Neural progenitor cell (in vitro differentiated cells): ENCODE measurements at regions not wholly inside any gene's neighbourhood (a gene's known extent, or its start where the extent isn't known, plus 50 kb on each side); places are given as distances from the start of the nearest gene placed in this dataset.

ENCODE experiments used
- DNase-seq: peaks from one replicate; pipeline ENCODE4 v3.0.0-alpha.2; 2016; ENCODE audit warnings: low spot score
- H2AFZ ChIP-seq: fragments of 200-600 bp; sonication (generic); replicated peaks from 2 replicates; pipeline ENCODE4 v1.6.1; 2016; ENCODE audit warnings: antibody characterized with exemption
- H3F3A ChIP-seq: fragments of 200-600 bp; sonication (generic); 2 replicates; pipeline ENCODE4 v1.6.1; 2016; ENCODE audit warnings: antibody characterized with exemption, low read depth
- H3K27ac ChIP-seq: fragments of 200-600 bp; sonication (generic); 2 replicates; pipeline ENCODE4 v1.5.1; 2016; ENCODE audit warnings: mild to moderate bottlenecking
- H3K27me3 ChIP-seq: fragments of 200-600 bp; sonication (generic); 2 replicates; pipeline ENCODE4 v1.6.1; 2016; ENCODE audit warnings: mild to moderate bottlenecking, moderate library complexity
- H3K36me3 ChIP-seq: fragments of 200-600 bp; sonication (generic); 2 replicates; pipeline ENCODE4 v1.5.1; 2016
- H3K4me1 ChIP-seq: fragments of 200-600 bp; sonication (generic); 2 replicates; pipeline ENCODE4 v1.6.1; 2016; ENCODE audit warnings: mixed run types
- H3K4me2 ChIP-seq: fragments of 200-600 bp; sonication (generic); 2 replicates; pipeline ENCODE4 v1.6.1; 2016
- H3K4me3 ChIP-seq: fragments of 200-600 bp; sonication (generic); 2 replicates; pipeline ENCODE4 v1.5.1; 2016
- H3K79me2 ChIP-seq: fragments of 200-600 bp; sonication (generic); 2 replicates; pipeline ENCODE4 v1.6.1; 2016; ENCODE audit warnings: low read depth
- H3K9ac ChIP-seq: fragments of 200-600 bp; sonication (generic); 2 replicates; pipeline ENCODE4 v1.6.1; 2016
- H3K9me3 ChIP-seq: fragments of 200-600 bp; sonication (generic); 2 replicates; pipeline ENCODE4 v1.5.1; 2016; ENCODE audit warnings: low read depth
- H4K20me1 ChIP-seq: fragments of 200-600 bp; sonication (generic); 2 replicates; pipeline ENCODE4 v1.6.1; 2016; ENCODE audit warnings: low read depth
- H3K27ac Mint-ChIP-seq: 3 replicates; pipeline ENCODE4 v1.8.0; 2021; ENCODE audit warnings: mixed read lengths
- H3K27me3 Mint-ChIP-seq: 2 replicates; pipeline ENCODE4 v1.8.0; 2022; ENCODE audit warnings: low read depth, mild to moderate bottlenecking, inconsistent platforms, moderate library complexity, mixed read lengths; ENCODE audit not compliant: insufficient read depth
- H3K36me3 Mint-ChIP-seq: 3 replicates; pipeline ENCODE4 v1.8.0; 2021; ENCODE audit warnings: mixed read lengths
- H3K4me1 Mint-ChIP-seq: 3 replicates; pipeline ENCODE4 v1.8.0; 2021; ENCODE audit warnings: mixed read lengths
- H3K4me3 Mint-ChIP-seq: 3 replicates; pipeline ENCODE4 v1.8.0; 2021; ENCODE audit warnings: mild to moderate bottlenecking, moderate library complexity, mixed read lengths
- H3K9me3 Mint-ChIP-seq: 3 replicates; pipeline ENCODE4 v1.8.0; 2020; ENCODE audit warnings: mixed read lengths
- EZH2 ChIP-seq: fragments of 200-600 bp; sonication (generic); IDR thresholded peaks from 2 replicates; pipeline ENCODE4 v1.6.1; 2017; ENCODE audit warnings: antibody characterized with exemption, mild to moderate bottlenecking, moderate library complexity
- EZH2phosphoT487 ChIP-seq: fragments of 200-600 bp; sonication (generic); IDR thresholded peaks from 2 replicates; pipeline ENCODE4 v1.6.1; 2017; ENCODE audit warnings: antibody characterized with exemption
- TF ChIP-seq, protein P1 (sequence below): fragments of 200-600 bp; sonication (generic); IDR thresholded peaks from 2 replicates; pipeline ENCODE4 v1.5.1; 2017; ENCODE audit warnings: antibody characterized with exemption, mild to moderate bottlenecking

DNA sequence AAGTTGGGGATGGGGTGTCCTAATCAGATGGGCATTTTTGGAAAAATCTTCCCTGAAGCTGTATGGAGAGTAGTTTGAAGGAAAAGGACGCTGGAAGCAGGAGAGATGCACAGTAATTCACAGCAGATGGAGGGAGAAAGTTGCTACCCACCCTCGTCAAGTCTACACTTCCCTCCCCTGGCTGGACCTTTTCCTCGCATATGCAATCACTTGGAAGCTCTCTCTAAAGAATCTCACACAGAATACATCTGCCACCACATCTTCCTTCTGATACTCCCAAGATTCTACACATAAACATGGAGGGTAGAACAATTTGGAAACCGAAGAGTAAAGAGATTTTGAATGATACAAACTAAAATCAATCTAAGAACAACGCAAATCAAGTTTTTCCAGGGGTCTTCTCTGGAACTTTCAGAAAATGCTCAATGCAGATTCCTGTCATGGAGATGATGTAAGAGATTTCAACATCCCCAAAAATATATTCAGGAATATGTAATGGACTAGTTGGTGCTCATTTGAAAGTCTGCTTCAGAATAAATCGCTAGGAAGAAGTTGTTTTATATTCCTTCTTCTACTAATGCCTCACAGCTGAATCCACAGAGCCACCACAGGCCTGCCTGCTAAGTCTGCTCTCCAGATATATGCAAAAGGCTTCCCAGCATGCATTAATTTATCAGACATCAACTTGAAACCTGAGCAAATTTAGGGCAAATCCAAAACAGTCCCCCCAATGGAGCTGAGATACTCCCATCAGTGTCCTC, 291.5 kb downstream of the LRATD1 start:
- no peak overlapping the region for H3K27ac Mint-ChIP-seq
- Histone ChIP-seq H2AFZ (no peak overlapping the region), H3K79me2 (no peaks in the 10 kb centered on the region), H3K9me3 (no peaks in the 10 kb centered on the region), H3F3A (no peaks in the 10 kb centered on the region), H3K36me3 (no peaks in the 10 kb centered on the region), H3K27ac (no peak overlapping the region), H3K9ac (no peak overlapping the region), H3K27me3 (no peaks in the 10 kb centered on the region), H3K4me1 (no peaks in the 10 kb centered on the region), H3K4me2 (no peak overlapping the region), H3K4me3 (no peak overlapping the region), H4K20me1 (no peaks in the 10 kb centered on the region)
- peaks cover 12% of the 10 kb centered on the region for H3K4me1 Mint-ChIP-seq
- no peak for DNase-seq
- H3K36me3 Mint-ChIP-seq: no peaks in the 10 kb centered on the region
- no peak overlapping the region for H3K4me3 Mint-ChIP-seq
- TF ChIP-seq, protein P1, sequence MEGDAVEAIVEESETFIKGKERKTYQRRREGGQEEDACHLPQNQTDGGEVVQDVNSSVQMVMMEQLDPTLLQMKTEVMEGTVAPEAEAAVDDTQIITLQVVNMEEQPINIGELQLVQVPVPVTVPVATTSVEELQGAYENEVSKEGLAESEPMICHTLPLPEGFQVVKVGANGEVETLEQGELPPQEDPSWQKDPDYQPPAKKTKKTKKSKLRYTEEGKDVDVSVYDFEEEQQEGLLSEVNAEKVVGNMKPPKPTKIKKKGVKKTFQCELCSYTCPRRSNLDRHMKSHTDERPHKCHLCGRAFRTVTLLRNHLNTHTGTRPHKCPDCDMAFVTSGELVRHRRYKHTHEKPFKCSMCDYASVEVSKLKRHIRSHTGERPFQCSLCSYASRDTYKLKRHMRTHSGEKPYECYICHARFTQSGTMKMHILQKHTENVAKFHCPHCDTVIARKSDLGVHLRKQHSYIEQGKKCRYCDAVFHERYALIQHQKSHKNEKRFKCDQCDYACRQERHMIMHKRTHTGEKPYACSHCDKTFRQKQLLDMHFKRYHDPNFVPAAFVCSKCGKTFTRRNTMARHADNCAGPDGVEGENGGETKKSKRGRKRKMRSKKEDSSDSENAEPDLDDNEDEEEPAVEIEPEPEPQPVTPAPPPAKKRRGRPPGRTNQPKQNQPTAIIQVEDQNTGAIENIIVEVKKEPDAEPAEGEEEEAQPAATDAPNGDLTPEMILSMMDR: no peak
- no peak for TF ChIP-seq EZH2phosphoT487
- no peak for TF ChIP-seq EZH2
- no peaks in the 10 kb centered on the region for H3K27me3 Mint-ChIP-seq
- peaks cover 1% of the 10 kb centered on the region for H3K9me3 Mint-ChIP-seq

GRCh38 chr2:14925471-14925870, 293.0 kb downstream of the LRATD1 start:
- H3K9ac ChIP-seq: no peak overlapping the region
- H3K79me2 ChIP-seq: no peaks in the 10 kb centered on the region
- H3K27ac ChIP-seq: no peak overlapping the region
- Mint-ChIP-seq H3K9me3 (peaks cover 6% of the 10 kb centered on the region), H3K27me3 (no peaks in the 10 kb centered on the region), H3K27ac (no peak overlapping the region), H3K36me3 (no peaks in the 10 kb centered on the region), H3K4me1 (peaks cover 12% of the 10 kb centered on the region), H3K4me3 (no peak overlapping the region)
- H3K4me2 ChIP-seq: no peak overlapping the region
- no peak overlapping the region for H3K4me3 ChIP-seq
- no peaks in the 10 kb centered on the region for H3K4me1 ChIP-seq
- no peaks in the 10 kb centered on the region for H3K27me3 ChIP-seq
- H3K9me3 ChIP-seq: no peaks in the 10 kb centered on the region
- no peak for TF ChIP-seq EZH2
- TF ChIP-seq, protein P1: no peak
- TF ChIP-seq EZH2phosphoT487: no peak
- H3F3A ChIP-seq: no peaks in the 10 kb centered on the region
- no peaks in the 10 kb centered on the region for H3K36me3 ChIP-seq
- H2AFZ ChIP-seq: no peak overlapping the region
- no peaks in the 10 kb centered on the region for H4K20me1 ChIP-seq
- no peak for DNase-seq

GRCh38 chr2:14927021-14927564, 294.6 kb downstream of the LRATD1 start:
- no peak overlapping the region for H3K9ac ChIP-seq
- no peaks in the 10 kb centered on the region for H3K79me2 ChIP-seq
- peaks cover 6% of the 10 kb centered on the region for H3K9me3 Mint-ChIP-seq

More at GRCh38 chr2:14927021-14927564, 294.6 kb downstream of the LRATD1 start:
- no peaks in the 10 kb centered on the region for H3K9me3 ChIP-seq
- H3K27me3 Mint-ChIP-seq: no peaks in the 10 kb centered on the region
- no peak overlapping the region for H3K4me3 Mint-ChIP-seq
- no peak overlapping the region for H3K4me2 ChIP-seq
- no peak overlapping the region for H3K27ac Mint-ChIP-seq
- H3F3A ChIP-seq: no peaks in the 10 kb centered on the region
- H3K4me1 ChIP-seq: peaks cover 3% of the 10 kb centered on the region
- no peak for TF ChIP-seq EZH2phosphoT487
- TF ChIP-seq EZH2: no peak
- TF ChIP-seq, protein P1: no peak
- no peaks in the 10 kb centered on the region for H3K36me3 ChIP-seq
- H3K27me3 ChIP-seq: no peaks in the 10 kb centered on the region
- no peaks in the 10 kb centered on the region for H3K36me3 Mint-ChIP-seq
- H2AFZ ChIP-seq: no peak overlapping the region
- H4K20me1 ChIP-seq: no peaks in the 10 kb centered on the region
- no peak overlapping the region for H3K27ac ChIP-seq
- no peak overlapping the region for H3K4me3 ChIP-seq
- no peak for DNase-seq
- peaks cover 12% of the 10 kb centered on the region for H3K4me1 Mint-ChIP-seq
